Kidney (tissue), 13 donors: ENCODE measurements at regions not wholly inside any gene's neighbourhood (a gene's known extent, or its start where the extent isn't known, plus 50 kb on each side); places are given as distances from the start of the nearest gene placed in this dataset.

Experiments
- DNase-seq, 5 donors: peaks; one replicate each; pipeline ENCODE4 v3.0.0-alpha.2; 2013 to 2020
- FAIRE-seq: peaks from 2 replicates; lab custom pipeline; 2012; peaks lifted over from hg19 to GRCh38; lab: Jason Lieb, UNC
- H3K27ac ChIP-seq, 2 donors: one replicate each; pipeline ENCODE4 v1.7.0; 2013; ENCODE audit warnings: low read depth in 2 of 2, low read length in 2 of 2, inconsistent platforms in 1 of 2
- H3K27me3 ChIP-seq: one replicate; pipeline ENCODE4 v1.7.1; 2013; ENCODE audit warnings: low read length, inconsistent platforms; ENCODE audit not compliant: control insufficient read depth, insufficient read depth
- H3K36me3 ChIP-seq, 3 donors: one replicate each; pipeline versions ENCODE4 v1.7.0 to v1.7.1; 2013; ENCODE audit warnings: low read length in 3 of 3, control low read depth in 1 of 3, inconsistent platforms in 1 of 3; ENCODE audit not compliant: insufficient read depth in 3 of 3, control insufficient read depth in 2 of 3
- H3K4me1 ChIP-seq, 3 donors: one replicate each; pipeline versions ENCODE4 v1.7.0 to v1.7.1; 2013; ENCODE audit warnings: low read length in 3 of 3, inconsistent platforms in 1 of 3, low read depth in 1 of 3; ENCODE audit not compliant: control insufficient read depth in 2 of 3, insufficient read depth in 2 of 3
- H3K4me3 ChIP-seq, 3 donors: one replicate each; pipeline versions ENCODE4 v1.7.0 to v1.8.1; 2013; ENCODE audit warnings: low read length in 3 of 3, control low read depth in 1 of 3, inconsistent platforms in 1 of 3
- H3K9ac ChIP-seq, 3 donors: one replicate each; pipeline versions ENCODE4 v1.7.0 to v1.7.1; 2013; ENCODE audit warnings: low read length in 3 of 3, control low read depth in 1 of 3, inconsistent platforms in 1 of 3
- H3K9me3 ChIP-seq, 3 donors: one replicate each; pipeline versions ENCODE4 v1.7.0 to v1.7.1; 2013; ENCODE audit warnings: low read length in 3 of 3, control low read depth in 1 of 3, inconsistent platforms in 1 of 3; ENCODE audit not compliant: control insufficient read depth in 2 of 3, insufficient read depth in 1 of 3
- intact Hi-C: fragments of 100-400 bp; cut with DNase I; formaldehyde crosslinking; loops from one replicate; pipeline ENCODE4 v1.11.1; 2022
- TF ChIP-seq, protein P1 (sequence below): IDR thresholded peaks from 3 replicates; pipeline ENCODE4 v1.5.1; 2012; ENCODE audit warnings: mild to moderate bottlenecking, moderate library complexity, borderline replicate concordance; ENCODE audit not compliant: insufficient read depth; ENCODE audit errors: extremely low read depth
- donor health status: control.
- donor health status: control.
- donor health status: control.
- donor health status: control.
- donor health status: control.
- donor health status: DM: yes; HTN: yes; CAD: no.
- donor health status: Normal renal cell carcinoma (clear cell type).

DNA sequence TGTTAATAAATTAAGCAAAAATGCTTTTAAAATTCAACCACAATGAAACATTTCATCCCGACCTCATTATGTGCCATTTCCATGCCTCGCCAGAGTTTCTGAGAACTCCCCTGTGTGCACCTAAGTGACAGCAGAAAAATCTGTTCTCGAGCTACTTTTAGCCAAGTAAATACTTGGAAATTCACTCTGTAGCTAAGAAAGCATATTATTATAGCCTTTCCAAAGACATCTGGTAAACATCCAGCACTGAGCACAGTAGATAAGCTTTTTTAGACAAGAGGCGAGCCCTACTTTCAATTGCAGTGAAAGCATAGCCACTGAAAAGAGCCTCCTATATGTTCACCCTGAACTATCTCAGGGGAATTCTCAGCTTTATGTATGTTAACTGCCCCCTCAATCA lies 242.8 kb upstream of the PSMD7 start:
- peak in 1 of 5 donors; percentile 62 for DNase-seq
- Histone ChIP-seq H3K9me3 (peaks cover 0 to 6% (median 0%) of the 10 kb centered on the region in 3 donors), H3K9ac (no peak overlapping the region), H3K36me3 (no peaks in the 10 kb centered on the region), H3K27ac (no peak overlapping the region), H3K27me3 (no peaks in the 10 kb centered on the region), H3K4me3 (no peak overlapping the region), H3K4me1 (no peaks in the 10 kb centered on the region)
- intact Hi-C loops: no loop called here
- FAIRE-seq: no peak
- TF ChIP-seq, protein P1, sequence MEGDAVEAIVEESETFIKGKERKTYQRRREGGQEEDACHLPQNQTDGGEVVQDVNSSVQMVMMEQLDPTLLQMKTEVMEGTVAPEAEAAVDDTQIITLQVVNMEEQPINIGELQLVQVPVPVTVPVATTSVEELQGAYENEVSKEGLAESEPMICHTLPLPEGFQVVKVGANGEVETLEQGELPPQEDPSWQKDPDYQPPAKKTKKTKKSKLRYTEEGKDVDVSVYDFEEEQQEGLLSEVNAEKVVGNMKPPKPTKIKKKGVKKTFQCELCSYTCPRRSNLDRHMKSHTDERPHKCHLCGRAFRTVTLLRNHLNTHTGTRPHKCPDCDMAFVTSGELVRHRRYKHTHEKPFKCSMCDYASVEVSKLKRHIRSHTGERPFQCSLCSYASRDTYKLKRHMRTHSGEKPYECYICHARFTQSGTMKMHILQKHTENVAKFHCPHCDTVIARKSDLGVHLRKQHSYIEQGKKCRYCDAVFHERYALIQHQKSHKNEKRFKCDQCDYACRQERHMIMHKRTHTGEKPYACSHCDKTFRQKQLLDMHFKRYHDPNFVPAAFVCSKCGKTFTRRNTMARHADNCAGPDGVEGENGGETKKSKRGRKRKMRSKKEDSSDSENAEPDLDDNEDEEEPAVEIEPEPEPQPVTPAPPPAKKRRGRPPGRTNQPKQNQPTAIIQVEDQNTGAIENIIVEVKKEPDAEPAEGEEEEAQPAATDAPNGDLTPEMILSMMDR: no peak

DNA sequence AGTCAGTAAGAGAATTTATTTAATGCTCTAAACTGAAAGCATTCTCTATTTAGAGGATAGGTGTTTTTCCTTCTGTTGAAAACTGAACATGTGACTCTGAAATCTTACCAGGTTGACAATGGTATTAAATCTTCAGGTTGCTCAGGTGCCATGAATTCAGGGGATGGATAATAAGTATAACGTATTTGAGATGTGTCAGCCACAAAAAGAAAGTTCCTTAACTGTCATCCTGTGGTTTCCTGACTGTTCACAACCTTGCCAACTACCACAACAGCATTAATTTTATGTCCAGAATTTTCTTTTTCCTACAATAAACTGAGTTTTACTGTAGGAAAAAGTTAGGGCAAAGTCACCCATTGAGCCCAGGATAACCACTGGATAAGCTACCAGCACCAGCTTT lies 243.3 kb upstream of the PSMD7 start:
- no peak overlapping the region for H3K4me3 ChIP-seq
- H3K9me3 ChIP-seq: peaks cover 0 to 2% (median 0%) of the 10 kb centered on the region in 3 donors
- no peak overlapping the region for H3K9ac ChIP-seq
- DNase-seq: no peak
- H3K4me1 ChIP-seq: no peaks in the 10 kb centered on the region
- H3K27ac ChIP-seq: no peak overlapping the region
- no peaks in the 10 kb centered on the region for H3K27me3 ChIP-seq
- no peak for FAIRE-seq
- intact Hi-C loops: no loop called here
- TF ChIP-seq, protein P1: no peak
- no peaks in the 10 kb centered on the region for H3K36me3 ChIP-seq

DNA sequence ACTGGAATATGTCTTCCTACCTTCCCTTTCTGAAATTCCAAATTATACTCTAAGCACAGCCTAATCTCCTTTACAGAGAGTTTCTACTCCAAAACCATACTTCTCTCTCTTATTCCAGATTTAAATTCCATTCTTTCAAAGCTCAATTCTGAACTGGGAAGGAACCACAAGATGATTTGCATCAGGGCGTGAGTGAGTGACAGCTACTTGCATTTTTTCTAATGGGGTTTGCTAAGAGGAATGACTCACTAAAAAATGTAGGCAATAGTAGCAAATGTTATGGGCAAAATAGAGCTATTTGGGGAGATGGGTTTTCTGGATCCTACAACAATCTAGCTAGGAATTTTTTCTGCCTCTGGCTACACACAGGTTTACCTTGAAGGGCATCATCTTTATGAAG lies 244.6 kb upstream of the PSMD7 start:
- no peak for FAIRE-seq
- intact Hi-C loops: no loop called here
- no peak for DNase-seq
- Histone ChIP-seq H3K27me3 (no peaks in the 10 kb centered on the region), H3K4me1 (no peaks in the 10 kb centered on the region), H3K9me3 (no peaks in the 10 kb centered on the region), H3K27ac (no peak overlapping the region), H3K4me3 (no peak overlapping the region), H3K36me3 (no peaks in the 10 kb centered on the region), H3K9ac (no peak overlapping the region)
- TF ChIP-seq, protein P1: no peak

DNA sequence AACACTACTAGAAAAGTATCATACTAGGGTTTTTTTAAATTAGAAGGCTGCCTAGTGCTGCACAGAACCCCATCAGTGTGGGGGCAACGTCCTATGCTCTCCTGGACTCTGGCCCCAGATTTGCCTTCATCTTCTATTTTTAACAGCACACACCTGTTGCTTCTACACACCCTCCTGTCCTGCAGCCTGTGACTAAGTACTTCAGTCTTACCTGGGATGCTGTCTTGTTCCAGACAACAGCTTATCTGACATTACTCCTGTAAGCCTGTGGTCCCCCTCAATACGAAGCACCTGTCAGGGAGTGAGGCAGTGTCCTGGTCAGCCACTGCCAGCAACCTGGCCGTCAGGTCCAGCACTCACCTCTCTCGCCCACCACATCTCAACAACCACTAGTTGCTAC lies 247.6 kb upstream of the PSMD7 start:
- Histone ChIP-seq H3K4me1 (no peaks in the 10 kb centered on the region), H3K4me3 (no peak overlapping the region), H3K9ac (no peak overlapping the region), H3K9me3 (no peaks in the 10 kb centered on the region), H3K27me3 (no peaks in the 10 kb centered on the region), H3K36me3 (no peaks in the 10 kb centered on the region), H3K27ac (no peak overlapping the region)
- DNase-seq (no peak), FAIRE-seq (no peak)
- intact Hi-C loops: no loop called here
- TF ChIP-seq, protein P1: no peak
